Prostate gland (tissue), 2 donors: ENCODE measurements at regions not wholly inside any gene's neighbourhood (a gene's known extent, or its start where the extent isn't known, plus 50 kb on each side); places are given as distances from the start of the nearest gene placed in this dataset.

Experiments
- POLR2A ChIP-seq: fragments of 450-650 bp; IDR thresholded peaks from one replicate; pipeline ENCODE4 v1.6.1; 2016; ENCODE audit warnings: antibody characterized with exemption, mild to moderate bottlenecking
- POLR2AphosphoS5 ChIP-seq: sonication (generic); formaldehyde crosslinking; IDR thresholded peaks from one replicate; pipeline ENCODE4 v1.6.1; 2017; ENCODE audit warnings: antibody characterized with exemption
- TF ChIP-seq, protein P1 (sequence below), 4 experiments: fragments of 200-600 bp in 2 of 4; fragments of 450-650 bp in 2 of 4; sonication (generic) in 2 of 4; IDR thresholded peaks; 1 replicate in 3 of 4; 2 replicates in 1 of 4; pipeline ENCODE4 v1.5.1; 2016 to 2019; ENCODE audit warnings: antibody characterized with exemption in 4 of 4, mild to moderate bottlenecking in 2 of 4, moderate library complexity in 2 of 4

DNA sequence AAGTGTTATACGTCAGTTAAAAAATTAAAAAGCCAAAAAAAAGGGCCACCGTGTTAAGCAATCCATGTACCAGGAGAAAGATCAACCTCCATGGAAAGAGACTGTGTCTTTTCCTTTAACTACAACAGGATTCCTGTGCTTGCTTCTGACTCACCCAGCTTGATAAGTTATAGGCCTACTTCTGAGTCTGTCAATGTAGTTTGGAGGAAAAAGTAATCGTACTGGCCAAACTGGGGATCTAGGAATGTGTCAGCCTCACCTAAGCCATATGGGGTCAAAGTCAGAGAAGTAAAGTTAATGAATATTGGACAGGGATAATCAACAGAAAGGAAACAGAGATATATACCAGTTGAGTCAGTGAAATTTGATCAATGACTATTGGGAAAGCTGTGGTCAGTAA, 470.8 kb upstream of the SLIT2 start:
- TF ChIP-seq, protein P1, sequence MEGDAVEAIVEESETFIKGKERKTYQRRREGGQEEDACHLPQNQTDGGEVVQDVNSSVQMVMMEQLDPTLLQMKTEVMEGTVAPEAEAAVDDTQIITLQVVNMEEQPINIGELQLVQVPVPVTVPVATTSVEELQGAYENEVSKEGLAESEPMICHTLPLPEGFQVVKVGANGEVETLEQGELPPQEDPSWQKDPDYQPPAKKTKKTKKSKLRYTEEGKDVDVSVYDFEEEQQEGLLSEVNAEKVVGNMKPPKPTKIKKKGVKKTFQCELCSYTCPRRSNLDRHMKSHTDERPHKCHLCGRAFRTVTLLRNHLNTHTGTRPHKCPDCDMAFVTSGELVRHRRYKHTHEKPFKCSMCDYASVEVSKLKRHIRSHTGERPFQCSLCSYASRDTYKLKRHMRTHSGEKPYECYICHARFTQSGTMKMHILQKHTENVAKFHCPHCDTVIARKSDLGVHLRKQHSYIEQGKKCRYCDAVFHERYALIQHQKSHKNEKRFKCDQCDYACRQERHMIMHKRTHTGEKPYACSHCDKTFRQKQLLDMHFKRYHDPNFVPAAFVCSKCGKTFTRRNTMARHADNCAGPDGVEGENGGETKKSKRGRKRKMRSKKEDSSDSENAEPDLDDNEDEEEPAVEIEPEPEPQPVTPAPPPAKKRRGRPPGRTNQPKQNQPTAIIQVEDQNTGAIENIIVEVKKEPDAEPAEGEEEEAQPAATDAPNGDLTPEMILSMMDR (IDR thresholded peaks at IDR 0.05) = no peak
- TF ChIP-seq POLR2A (no peak), POLR2AphosphoS5 (no peak)
